HG03354 (cell line): ENCODE measurements at regions not wholly inside any gene's neighbourhood (a gene's known extent, or its start where the extent isn't known, plus 50 kb on each side); places are given as distances from the start of the nearest gene placed in this dataset.

Experiments
- ATAC-seq: cut with Tn5 transposase; IDR thresholded peaks from one replicate; pipeline ENCODE4 v1.9.1; 2021; ENCODE audit warnings: mild to moderate bottlenecking; ENCODE audit not compliant: unreplicated experiment, poor library complexity, severe bottlenecking

GRCh38 chr10:16314259-16314658 is 122.6 kb upstream of the PTER start:
- ATAC-seq = no peak

GRCh38 chr10:16316733-16317390 is 119.9 kb upstream of the PTER start:
- ATAC-seq = no peak

GRCh38 chr10:16341637-16342036 is 95.2 kb upstream of the PTER start:
- ATAC-seq = no peak

- no peak for ATAC-seq
Observed at GRCh38 chr10:16348891-16349290, 87.9 kb upstream of the PTER start.

- ATAC-seq = no peak
Observed at GRCh38 chr10:16352146-16352545, 84.7 kb upstream of the PTER start.

GRCh38 chr10:16360001-16360400 is 76.8 kb upstream of the PTER start:
- ATAC-seq = no peak

GRCh38 chr10:16360425-16360824 is 76.4 kb upstream of the PTER start:
- no peak for ATAC-seq

GRCh38 chr10:16361086-16361485 is 75.7 kb upstream of the PTER start:
- ATAC-seq = no peak

GRCh38 chr10:16363741-16364140 is 73.1 kb upstream of the PTER start:
- no peak for ATAC-seq

- no peak for ATAC-seq
Observed at GRCh38 chr10:16367621-16368292, 69.1 kb upstream of the PTER start.

- peak; percentile 96 for ATAC-seq
Observed at GRCh38 chr10:16381083-16381482, 55.7 kb upstream of the PTER start.

- no peak for ATAC-seq
Observed at GRCh38 chr10:16384021-16384420, 52.8 kb upstream of the PTER start.

GRCh38 chr10:16386855-16387254 is 50.0 kb upstream of the PTER start:
- ATAC-seq = no peak
